Spleen (tissue), 7 donors: ENCODE measurements at regions not wholly inside any gene's neighbourhood (a gene's known extent, or its start where the extent isn't known, plus 50 kb on each side); places are given as distances from the start of the nearest gene placed in this dataset.

Experiments used
- CTCF ChIP-seq, 11 experiments: fragments of 200-600 bp in 7 of 11; fragments of 450-650 bp in 4 of 11; sonication (generic) in 4 of 11; IDR thresholded peaks in 8 of 11; conservative IDR thresholded peaks in 3 of 11; 1 replicate in 7 of 11; 2 replicates in 4 of 11; pipeline versions ENCODE4 v1.4.0 to v1.8.0; 2016 to 2021; ENCODE audit warnings: antibody characterized with exemption in 11 of 11, inconsistent platforms in 4 of 11, mild to moderate bottlenecking in 1 of 11
- POLR2AphosphoS5 ChIP-seq, 3 donors: sonication (generic); formaldehyde crosslinking; IDR thresholded peaks; one replicate each; pipeline ENCODE4 v1.5.1; 2017; ENCODE audit warnings: antibody characterized with exemption in 3 of 3
- donor health status: DM: no; HTN: no; CAD: no; lungs with moderate emphysema.
- donor health status: DM: no; HTN: no; CAD: no.
- donor health status: DM: no; HTN: no; CAD: no.

- TF ChIP-seq CTCF (IDR thresholded peaks at IDR 0.05 in 8 of 11, conservative IDR thresholded peaks at IDR 0.05 in 3 of 11) (no peak), POLR2AphosphoS5 (IDR thresholded peaks at IDR 0.05) (no peak)
Measured at GRCh38 chr5:74279244-74279643, 361.3 kb downstream of the ENC1 start.
